OCI-LY3 (cell line): ENCODE measurements at regions not wholly inside any gene's neighbourhood (a gene's known extent, or its start where the extent isn't known, plus 50 kb on each side); places are given as distances from the start of the nearest gene placed in this dataset.

Experiments used
- EZH2phosphoT487 ChIP-seq: fragments of 200-600 bp; shearing (Covaris generic); IDR thresholded peaks from 2 replicates; pipeline ENCODE4 v1.6.1; 2018; ENCODE audit warnings: antibody characterized with exemption, mixed run types, low read depth
- TF ChIP-seq, protein P1 (sequence below): fragments of 200-600, 300-600 bp; sonication (generic); IDR thresholded peaks from 2 replicates; pipeline ENCODE4 v1.5.1; 2014; ENCODE audit warnings: antibody characterized with exemption, low read length, low read depth

DNA sequence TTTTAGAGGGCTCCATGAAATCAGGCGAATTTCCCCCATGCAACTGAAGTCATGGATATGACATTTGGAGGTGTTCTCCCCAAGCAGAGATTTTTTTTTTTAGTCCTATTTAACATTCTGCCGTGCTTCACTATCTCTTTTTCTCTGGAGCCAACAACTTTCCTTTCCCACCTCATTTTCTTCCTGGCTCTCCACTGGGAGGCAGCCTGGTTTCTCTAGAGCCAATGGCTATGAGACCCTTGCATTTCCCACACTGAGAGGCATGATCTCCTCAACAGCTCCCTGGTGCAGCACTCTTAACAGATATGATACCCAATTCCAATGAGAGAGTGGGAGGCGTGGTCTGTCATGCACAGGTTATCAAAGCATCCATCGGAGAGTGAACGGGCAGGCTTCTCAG lies 310.8 kb downstream of the DRD1 start:
- TF ChIP-seq, protein P1, sequence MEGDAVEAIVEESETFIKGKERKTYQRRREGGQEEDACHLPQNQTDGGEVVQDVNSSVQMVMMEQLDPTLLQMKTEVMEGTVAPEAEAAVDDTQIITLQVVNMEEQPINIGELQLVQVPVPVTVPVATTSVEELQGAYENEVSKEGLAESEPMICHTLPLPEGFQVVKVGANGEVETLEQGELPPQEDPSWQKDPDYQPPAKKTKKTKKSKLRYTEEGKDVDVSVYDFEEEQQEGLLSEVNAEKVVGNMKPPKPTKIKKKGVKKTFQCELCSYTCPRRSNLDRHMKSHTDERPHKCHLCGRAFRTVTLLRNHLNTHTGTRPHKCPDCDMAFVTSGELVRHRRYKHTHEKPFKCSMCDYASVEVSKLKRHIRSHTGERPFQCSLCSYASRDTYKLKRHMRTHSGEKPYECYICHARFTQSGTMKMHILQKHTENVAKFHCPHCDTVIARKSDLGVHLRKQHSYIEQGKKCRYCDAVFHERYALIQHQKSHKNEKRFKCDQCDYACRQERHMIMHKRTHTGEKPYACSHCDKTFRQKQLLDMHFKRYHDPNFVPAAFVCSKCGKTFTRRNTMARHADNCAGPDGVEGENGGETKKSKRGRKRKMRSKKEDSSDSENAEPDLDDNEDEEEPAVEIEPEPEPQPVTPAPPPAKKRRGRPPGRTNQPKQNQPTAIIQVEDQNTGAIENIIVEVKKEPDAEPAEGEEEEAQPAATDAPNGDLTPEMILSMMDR: no peak
- TF ChIP-seq EZH2phosphoT487: no peak
